Cardiac fibroblast (primary cell): ENCODE measurements at regions not wholly inside any gene's neighbourhood (a gene's known extent, or its start where the extent isn't known, plus 50 kb on each side); places are given as distances from the start of the nearest gene placed in this dataset.

Source experiments
- DNase-seq, 2 donors: peaks; one replicate each; pipeline versions ENCODE4 v3.0.0 to v3.0.0-alpha.2; 2010; ENCODE audit warnings: low read depth in 2 of 2
- H3K4me3 ChIP-seq, 2 donors: replicated peaks in 1 of 2; 1 replicate in 1 of 2; 2 replicates in 1 of 2; pipeline ENCODE4 v1.5.1; 2011; ENCODE audit warnings: low read depth in 2 of 2, low read length in 2 of 2, mild to moderate bottlenecking in 2 of 2, moderate library complexity in 1 of 2
- TF ChIP-seq, protein P1 (sequence below): IDR thresholded peaks from one replicate; pipeline ENCODE4 v1.5.1; 2011; ENCODE audit warnings: low read depth, mild to moderate bottlenecking, low read length, inconsistent platforms

DNA sequence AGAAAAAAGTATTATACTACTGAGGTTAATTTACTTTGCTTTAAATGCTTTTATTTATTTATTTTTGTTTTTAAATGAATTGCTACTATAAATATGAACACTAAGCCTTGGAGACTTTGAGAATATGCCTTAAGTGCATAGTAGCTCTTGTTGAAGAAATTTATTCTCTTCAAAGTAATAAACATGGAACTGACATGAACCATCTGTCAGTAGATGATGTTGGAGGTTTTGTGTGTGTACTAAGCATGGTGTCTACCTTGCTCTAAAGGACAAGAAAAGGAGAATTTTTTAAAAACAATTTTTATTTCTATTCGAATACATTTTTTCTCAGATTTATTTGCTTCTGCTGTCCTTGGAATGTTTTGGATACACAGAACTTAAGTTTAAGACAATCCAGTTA, 81.1 kb upstream of the PDZRN3 start:
- no peak overlapping the region for H3K4me3 ChIP-seq
- TF ChIP-seq, protein P1, sequence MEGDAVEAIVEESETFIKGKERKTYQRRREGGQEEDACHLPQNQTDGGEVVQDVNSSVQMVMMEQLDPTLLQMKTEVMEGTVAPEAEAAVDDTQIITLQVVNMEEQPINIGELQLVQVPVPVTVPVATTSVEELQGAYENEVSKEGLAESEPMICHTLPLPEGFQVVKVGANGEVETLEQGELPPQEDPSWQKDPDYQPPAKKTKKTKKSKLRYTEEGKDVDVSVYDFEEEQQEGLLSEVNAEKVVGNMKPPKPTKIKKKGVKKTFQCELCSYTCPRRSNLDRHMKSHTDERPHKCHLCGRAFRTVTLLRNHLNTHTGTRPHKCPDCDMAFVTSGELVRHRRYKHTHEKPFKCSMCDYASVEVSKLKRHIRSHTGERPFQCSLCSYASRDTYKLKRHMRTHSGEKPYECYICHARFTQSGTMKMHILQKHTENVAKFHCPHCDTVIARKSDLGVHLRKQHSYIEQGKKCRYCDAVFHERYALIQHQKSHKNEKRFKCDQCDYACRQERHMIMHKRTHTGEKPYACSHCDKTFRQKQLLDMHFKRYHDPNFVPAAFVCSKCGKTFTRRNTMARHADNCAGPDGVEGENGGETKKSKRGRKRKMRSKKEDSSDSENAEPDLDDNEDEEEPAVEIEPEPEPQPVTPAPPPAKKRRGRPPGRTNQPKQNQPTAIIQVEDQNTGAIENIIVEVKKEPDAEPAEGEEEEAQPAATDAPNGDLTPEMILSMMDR, result no peak
- no peak for DNase-seq

DNA sequence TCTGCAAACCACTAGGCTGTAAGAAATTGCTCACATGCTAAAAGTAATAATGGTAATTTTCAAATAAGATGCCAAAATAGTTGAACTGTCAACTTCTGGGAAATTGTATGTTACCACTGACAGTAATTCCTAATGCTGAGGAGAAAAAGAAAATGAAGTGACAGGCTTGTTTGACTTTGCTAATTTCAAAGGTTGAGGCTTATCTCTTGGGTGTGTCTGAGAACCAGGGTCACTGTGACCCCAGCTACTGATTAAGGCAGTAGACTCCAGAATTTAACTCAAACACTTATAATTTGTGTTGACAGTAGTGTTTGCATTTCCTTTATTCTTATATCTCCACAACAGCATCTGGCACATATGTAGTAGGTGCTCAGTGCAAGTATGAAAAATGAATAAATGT, 74.6 kb upstream of the PDZRN3 start:
- TF ChIP-seq, protein P1, result no peak
- no peak overlapping the region for H3K4me3 ChIP-seq
- no peak for DNase-seq

DNA sequence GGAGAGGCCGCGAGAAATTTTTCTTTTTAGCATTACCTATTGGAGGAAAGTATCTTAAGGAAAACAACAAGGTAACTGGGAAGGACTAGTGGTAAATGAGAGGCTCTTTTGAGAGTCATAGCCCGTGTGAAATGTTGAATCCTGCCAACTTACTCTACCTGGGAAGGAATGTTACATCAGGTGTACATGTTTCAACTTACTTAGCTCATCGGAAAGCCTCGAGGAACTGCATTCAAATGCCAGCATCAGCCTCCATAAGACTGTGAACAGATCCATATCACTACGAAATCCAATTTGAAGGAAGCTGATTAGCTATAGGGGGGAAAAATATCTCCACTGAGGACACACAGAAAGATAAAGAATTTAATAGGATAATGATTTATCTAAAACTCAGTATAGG, 72.3 kb upstream of the PDZRN3 start:
- DNase-seq, result no peak
- no peak overlapping the region for H3K4me3 ChIP-seq
- TF ChIP-seq, protein P1, result no peak

DNA sequence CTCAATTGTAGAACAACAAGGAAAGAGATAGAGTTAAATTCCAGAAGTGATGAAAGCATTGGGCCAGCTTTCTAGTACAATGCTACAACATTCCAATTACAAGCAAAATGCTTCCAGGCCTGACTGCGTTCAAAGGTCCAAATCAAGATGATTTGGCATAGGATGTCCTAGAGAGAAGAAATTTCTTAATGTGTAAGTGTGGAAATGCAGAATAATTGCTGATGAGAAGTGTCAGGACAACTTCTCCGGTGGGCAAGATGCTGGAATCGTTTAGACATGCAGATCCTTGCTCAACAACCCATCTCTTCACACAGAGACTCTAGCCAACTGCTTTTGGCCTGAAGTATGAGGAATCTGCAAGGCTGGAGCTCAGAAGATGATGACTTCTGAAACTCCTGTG, 71.1 kb upstream of the PDZRN3 start:
- H3K4me3 ChIP-seq, result no peak overlapping the region
- TF ChIP-seq, protein P1, result no peak
- DNase-seq, result peak in 1 of 2 donors; percentile 5

DNA sequence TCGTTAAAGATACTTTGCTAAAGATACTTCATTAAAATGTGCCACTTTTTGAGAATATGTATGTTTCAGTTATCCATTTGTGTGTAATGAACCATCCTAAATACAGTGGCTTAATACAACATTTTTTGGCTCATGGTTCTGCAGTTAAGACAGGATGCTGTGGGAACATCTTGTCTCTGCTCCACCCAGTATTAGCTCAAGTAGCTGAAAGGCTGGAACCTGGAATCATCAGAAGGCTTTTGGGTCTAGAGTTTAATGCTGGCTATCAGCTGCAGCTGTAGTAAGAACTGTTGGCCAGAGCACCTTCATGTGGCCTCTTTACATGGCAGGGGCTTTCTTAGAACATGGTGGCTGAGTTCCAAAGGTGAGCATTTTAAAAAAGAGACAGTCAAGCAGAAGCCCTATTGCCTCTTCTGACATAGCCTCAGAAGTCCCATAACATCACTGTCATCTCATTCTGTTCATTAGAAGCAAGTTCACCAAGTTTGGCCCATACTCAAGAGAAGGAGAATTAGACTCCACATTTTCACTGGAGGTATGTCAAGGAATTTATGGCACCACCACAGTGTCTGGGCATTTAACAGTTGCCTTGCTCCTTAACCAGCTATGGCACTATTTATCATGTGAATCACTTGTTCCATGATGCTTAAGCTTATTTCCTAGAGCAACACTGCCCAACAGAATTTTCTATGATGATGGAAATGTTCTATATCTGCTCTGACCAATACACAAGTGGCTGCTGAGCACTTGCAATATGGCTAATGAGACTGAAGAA, 70.4 kb upstream of the PDZRN3 start:
- TF ChIP-seq, protein P1, result no peak
- H3K4me3 ChIP-seq, result no peak overlapping the region
- no peak for DNase-seq

DNA sequence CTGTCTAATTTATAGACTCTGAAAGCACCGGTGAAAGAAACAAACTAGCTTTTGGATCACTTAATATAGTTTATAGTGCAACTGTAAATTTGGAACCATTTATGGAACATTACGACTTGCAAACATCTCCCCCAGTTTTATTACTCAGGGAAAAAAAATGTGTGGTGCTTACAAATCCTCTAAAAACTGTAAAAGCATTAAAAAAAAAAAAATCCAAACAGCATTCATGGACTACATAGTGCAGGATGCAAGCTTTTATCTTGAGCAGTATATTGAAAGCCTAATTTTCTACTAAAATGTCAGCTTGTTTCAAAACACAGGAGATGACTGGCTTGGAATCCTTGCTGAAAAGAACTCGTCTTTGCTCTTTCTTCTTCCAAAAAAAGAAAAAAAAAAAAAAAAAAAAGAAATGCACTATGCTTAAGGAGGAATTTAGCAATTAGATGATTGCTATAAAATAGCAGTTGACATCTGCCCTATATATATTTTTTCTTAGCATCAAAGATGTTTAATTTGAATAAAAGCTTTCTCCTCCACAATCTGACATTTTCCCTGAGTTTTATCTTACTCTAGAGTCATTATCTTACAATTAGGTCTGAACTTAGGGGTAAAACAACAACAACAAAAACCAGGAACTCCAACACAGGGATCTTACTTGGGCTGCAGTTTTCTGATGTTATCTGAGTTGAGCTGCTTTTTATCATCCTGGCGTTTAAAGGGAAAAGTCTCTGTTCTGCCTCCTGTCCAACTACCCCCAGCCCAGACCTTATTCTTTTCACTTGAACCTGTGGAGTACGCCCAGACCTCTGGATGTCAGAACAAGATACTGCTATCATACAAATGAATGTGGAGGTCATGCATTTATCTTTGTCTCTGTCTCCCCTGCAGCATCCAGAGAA, 62.6 kb upstream of the PDZRN3 start:
- H3K4me3 ChIP-seq, result no peak overlapping the region
- TF ChIP-seq, protein P1, result no peak
- DNase-seq, result peak in 1 of 2 donors; percentile 26
